CD14-positive monocyte (primary cell): ENCODE measurements at regions not wholly inside any gene's neighbourhood (a gene's known extent, or its start where the extent isn't known, plus 50 kb on each side); places are given as distances from the start of the nearest gene placed in this dataset.

Source experiments
- DNase-seq, 3 donors: peaks; one replicate each; pipeline ENCODE4 v3.0.0-alpha.2; 2011 to 2022
- H2AFZ ChIP-seq: 2 replicates; pipeline ENCODE4 v1.6.0; 2012; ENCODE audit warnings: mild to moderate bottlenecking, low read depth, low read length, inconsistent platforms; ENCODE audit not compliant: insufficient read depth, poor library complexity, severe bottlenecking
- H3K27ac ChIP-seq, 2 donors: 1 replicate in 1 of 2; 2 replicates in 1 of 2; pipeline ENCODE4 v1.5.1; 2012 to 2013; ENCODE audit warnings: low read length in 2 of 2, control low read depth in 1 of 2, inconsistent platforms in 1 of 2, low read depth in 1 of 2, mild to moderate bottlenecking in 1 of 2
- H3K27me3 ChIP-seq, 2 donors: one replicate each; pipeline versions ENCODE4 v1.6.0 to v1.6.1; 2011 to 2013; ENCODE audit warnings: low read length in 2 of 2; ENCODE audit not compliant: control insufficient read depth in 2 of 2, insufficient read depth in 2 of 2
- H3K36me3 ChIP-seq, 2 donors: replicated peaks in 1 of 2; 1 replicate in 1 of 2; 2 replicates in 1 of 2; pipeline versions ENCODE4 v1.5.1 to v1.6.1; 2012 to 2013; ENCODE audit warnings: low read length in 2 of 2, control low read depth in 1 of 2, inconsistent platforms in 1 of 2, mild to moderate bottlenecking in 1 of 2; ENCODE audit not compliant: insufficient read depth in 2 of 2, control insufficient read depth in 1 of 2
- H3K4me1 ChIP-seq, 2 donors: 1 replicate in 1 of 2; 2 replicates in 1 of 2; pipeline versions ENCODE4 v1.5.1 to v1.6.1; 2012 to 2013; ENCODE audit warnings: low read length in 2 of 2, control low read depth in 1 of 2, inconsistent platforms in 1 of 2, mild to moderate bottlenecking in 1 of 2, moderate library complexity in 1 of 2; ENCODE audit not compliant: insufficient read depth in 2 of 2, control insufficient read depth in 1 of 2
- H3K4me2 ChIP-seq: replicated peaks from 2 replicates; pipeline ENCODE3; 2012; ENCODE audit warnings: low read length, moderate library complexity, mild to moderate bottlenecking; ENCODE audit not compliant: poor library complexity, severe bottlenecking; ENCODE audit errors: extremely low read depth
- H3K4me3 ChIP-seq, 3 experiments: fragments of 200-600 bp in 1 of 3; sonication (generic) in 1 of 3; replicated peaks in 1 of 3; 1 replicate in 2 of 3; 2 replicates in 1 of 3; pipeline ENCODE4 v1.5.1; 2011 to 2013; ENCODE audit warnings: low read length in 3 of 3, mild to moderate bottlenecking in 3 of 3, control low read depth in 2 of 3, low read depth in 2 of 3, inconsistent platforms in 1 of 3, moderate library complexity in 1 of 3
- H3K79me2 ChIP-seq: 2 replicates; pipeline ENCODE4 v1.6.0; 2012; ENCODE audit warnings: mild to moderate bottlenecking, control low read depth, inconsistent platforms, low read length, moderate library complexity; ENCODE audit not compliant: insufficient read depth
- H3K9ac ChIP-seq: 2 replicates; pipeline ENCODE4 v1.6.0; 2017; ENCODE audit warnings: low read length, mild to moderate bottlenecking; ENCODE audit not compliant: insufficient read depth, poor library complexity, severe bottlenecking
- H3K9me3 ChIP-seq, 2 donors: replicated peaks in 1 of 2; 1 replicate in 1 of 2; 2 replicates in 1 of 2; pipeline versions ENCODE4 v1.5.1 to v1.6.1; 2012 to 2013; ENCODE audit warnings: low read length in 2 of 2, control low read depth in 1 of 2; ENCODE audit not compliant: control insufficient read depth in 1 of 2, insufficient read depth in 1 of 2
- H4K20me1 ChIP-seq: 2 replicates; pipeline ENCODE4 v1.6.0; 2012; ENCODE audit warnings: mild to moderate bottlenecking, low read length, control low read depth, moderate library complexity; ENCODE audit not compliant: insufficient read depth
- H3K27ac Mint-ChIP-seq, 7 donors: one replicate each; pipeline ENCODE4 v1.8.0; 2020; ENCODE audit warnings: mild to moderate bottlenecking in 7 of 7, mixed read lengths in 7 of 7, moderate library complexity in 6 of 7, inconsistent platforms in 2 of 7
- H3K27me3 Mint-ChIP-seq, 3 donors: one replicate each; pipeline ENCODE4 v1.8.0; 2021 to 2022; ENCODE audit warnings: low read depth in 3 of 3, mild to moderate bottlenecking in 3 of 3, mixed read lengths in 3 of 3, moderate library complexity in 3 of 3, inconsistent platforms in 1 of 3
- H3K36me3 Mint-ChIP-seq, 2 donors: one replicate each; pipeline ENCODE4 v1.8.0; 2020; ENCODE audit warnings: mixed read lengths in 2 of 2, inconsistent platforms in 1 of 2, mild to moderate bottlenecking in 1 of 2
- H3K4me1 Mint-ChIP-seq: one replicate; pipeline ENCODE4 v1.8.0; 2020; ENCODE audit warnings: mild to moderate bottlenecking, mixed read lengths
- H3K4me3 Mint-ChIP-seq, 2 donors: one replicate each; pipeline ENCODE4 v1.8.0; 2020; ENCODE audit warnings: mild to moderate bottlenecking in 2 of 2, mixed read lengths in 2 of 2, moderate library complexity in 1 of 2
- H3K9me3 Mint-ChIP-seq, 7 donors: one replicate each; pipeline ENCODE4 v1.8.0; 2020 to 2022; ENCODE audit warnings: mixed read lengths in 7 of 7, mild to moderate bottlenecking in 6 of 7, moderate library complexity in 6 of 7, inconsistent platforms in 2 of 7
- CTCF ChIP-seq: fragments of 200-600 bp; IDR thresholded peaks from one replicate; pipeline ENCODE4 v1.8.0; 2022; ENCODE audit warnings: antibody characterized with exemption, mild to moderate bottlenecking
- WGBS: methylation state at CpG from one replicate; pipeline ENCODE4 v1.1.5; 2013; ENCODE audit warnings: missing lambda C conversion rate; ENCODE audit not compliant: insufficient coverage; 5-methylcytosine and 5-hydroxymethylcytosine counted together
- intact Hi-C, 2 donors: fragments of 100-400 bp; cut with micrococcal nuclease; formaldehyde crosslinking; loops; one replicate each; pipeline versions ENCODE4 v1.15.0 to v1.15.1; 2023

GRCh38 chr1:111568160-111568647, 51.4 kb upstream of the RAP1A start:
- Histone ChIP-seq H3K36me3 (no peaks in the 10 kb centered on the region), H3K9me3 (no peaks in the 10 kb centered on the region), H3K4me2 (no peak overlapping the region), H3K9ac (no peak overlapping the region), H3K4me3 (no peak overlapping the region), H3K27ac (no peak overlapping the region), H4K20me1 (no peaks in the 10 kb centered on the region), H3K27me3 (no peaks in the 10 kb centered on the region), H3K79me2 (no peaks in the 10 kb centered on the region), H3K4me1 (no peaks in the 10 kb centered on the region), H2AFZ (no peak overlapping the region)
- DNase-seq, result no peak
- Mint-ChIP-seq H3K4me3 (no peak overlapping the region), H3K36me3 (no peaks in the 10 kb centered on the region), H3K4me1 (no peaks in the 10 kb centered on the region), H3K27me3 (peaks cover 0 to 1% (median 0%) of the 10 kb centered on the region in 3 donors), H3K9me3 (peaks cover 0 to 2% (median 0%) of the 10 kb centered on the region in 7 donors), H3K27ac (no peak overlapping the region)
- WGBS, result no CpG with 5 or more reads among the region's 2 CpGs
- intact Hi-C loops, result no loop called here
- no peak for TF ChIP-seq CTCF
